HUDEP-2 (cell line): ENCODE measurements at regions not wholly inside any gene's neighbourhood (a gene's known extent, or its start where the extent isn't known, plus 50 kb on each side); places are given as distances from the start of the nearest gene placed in this dataset.

Experiments used
- DNase-seq, 76 experiments: peaks; one replicate each; lab custom pipeline; 2025; ENCODE audit not compliant: unreplicated experiment in 76 of 76; lab: John Stamatoyannopoulos, UW

DNA sequence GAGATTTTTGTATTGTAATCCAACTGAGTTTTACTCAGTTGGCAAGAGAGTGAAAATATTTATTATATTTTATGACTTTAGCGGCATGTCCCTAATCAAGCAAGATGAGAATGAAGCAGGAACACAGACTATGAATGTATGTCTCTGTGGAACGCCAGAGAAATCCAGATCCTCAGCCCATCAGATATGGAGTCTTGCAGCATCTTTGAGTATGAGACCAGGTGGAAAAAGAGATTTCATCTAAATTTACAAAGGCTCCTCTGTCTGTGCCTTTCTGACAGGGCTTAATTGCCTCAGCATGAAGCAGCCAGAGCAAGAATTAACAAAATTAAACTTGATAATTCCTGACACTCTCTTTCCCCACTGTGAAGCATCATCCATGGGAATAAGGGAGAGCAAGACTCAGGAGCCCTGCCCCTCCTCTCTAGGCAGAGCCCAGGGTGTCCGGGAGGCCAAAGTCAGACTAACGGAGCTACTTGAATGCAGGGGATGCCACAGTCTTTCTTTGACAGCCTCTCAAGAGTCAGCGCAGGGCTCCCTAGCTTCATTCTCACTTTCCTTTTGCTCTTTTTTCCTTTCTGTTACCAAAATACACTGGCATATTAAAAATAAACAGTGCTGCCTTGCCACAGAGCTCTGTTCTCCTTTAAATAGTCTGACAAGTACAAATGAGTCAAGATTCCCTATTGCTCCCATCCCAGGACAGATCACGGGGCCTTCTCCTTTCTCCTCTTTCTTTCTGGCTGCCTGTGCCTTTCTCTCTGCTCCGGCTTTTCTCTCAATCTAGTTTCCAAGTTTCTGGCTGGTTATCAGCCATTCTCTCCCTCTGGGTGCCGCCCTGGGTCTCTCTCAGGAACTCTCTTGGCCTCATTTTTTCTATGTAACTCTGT is 132.2 kb upstream of the INHBA start:
- DNase-seq = no peak

DNA sequence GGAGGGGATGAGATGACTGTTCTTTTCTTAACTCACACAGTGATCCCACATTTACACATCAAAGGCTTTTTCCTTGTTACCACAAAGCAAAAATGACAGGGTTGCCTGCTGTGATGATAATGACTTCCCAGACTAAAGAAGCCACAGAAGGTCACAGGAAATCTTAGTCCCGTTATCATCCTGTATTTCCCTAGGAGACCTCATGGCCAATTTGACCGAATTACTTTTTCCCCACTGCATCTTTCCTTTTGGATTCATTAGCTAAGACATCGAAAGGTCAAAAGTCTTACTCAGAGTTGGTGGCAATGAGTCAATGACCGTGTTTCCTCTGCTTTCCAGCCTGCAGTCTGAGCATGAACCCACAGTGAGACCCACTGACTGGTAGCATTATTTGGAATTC is 130.1 kb upstream of the INHBA start:
- no peak for DNase-seq

DNA sequence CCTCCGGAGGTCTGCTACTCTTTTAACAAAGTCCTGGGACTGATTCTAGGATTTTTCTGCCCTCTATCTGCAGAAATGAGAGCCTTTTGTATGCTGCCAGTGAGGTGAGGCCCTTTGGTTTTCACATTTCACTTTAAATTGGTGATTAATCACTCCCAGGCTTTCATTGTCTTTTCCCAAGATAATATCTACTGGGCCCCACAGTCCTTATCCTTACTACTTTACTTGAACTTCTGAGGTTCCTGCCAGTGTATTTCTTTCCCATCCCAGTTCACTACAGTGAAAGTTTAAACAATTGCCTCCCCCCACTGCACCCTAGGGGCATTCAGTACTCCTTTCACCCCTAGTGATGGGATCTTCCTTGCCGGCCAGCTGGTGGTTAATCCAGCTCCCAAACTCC is 127.4 kb upstream of the INHBA start:
- no peak for DNase-seq

DNA sequence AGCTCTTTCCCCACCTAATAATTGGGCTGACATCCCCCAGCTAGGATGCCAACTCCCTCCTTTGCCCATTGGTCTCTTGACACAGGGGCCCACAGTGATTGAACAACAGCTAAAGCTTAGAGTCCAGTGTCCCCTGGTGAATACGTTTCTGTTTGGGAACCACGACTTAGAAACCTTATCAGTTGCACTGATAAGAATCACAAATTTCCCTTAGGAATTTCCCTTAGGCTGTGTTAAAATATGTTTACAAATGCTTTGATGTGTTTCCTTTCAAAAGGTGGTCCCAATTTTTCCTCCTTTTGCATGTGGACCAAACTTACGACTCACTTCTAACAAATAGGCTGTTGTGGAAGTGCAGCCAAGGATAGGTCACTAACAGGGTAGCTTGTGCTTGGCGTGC is 126.0 kb upstream of the INHBA start:
- DNase-seq = no peak

DNA sequence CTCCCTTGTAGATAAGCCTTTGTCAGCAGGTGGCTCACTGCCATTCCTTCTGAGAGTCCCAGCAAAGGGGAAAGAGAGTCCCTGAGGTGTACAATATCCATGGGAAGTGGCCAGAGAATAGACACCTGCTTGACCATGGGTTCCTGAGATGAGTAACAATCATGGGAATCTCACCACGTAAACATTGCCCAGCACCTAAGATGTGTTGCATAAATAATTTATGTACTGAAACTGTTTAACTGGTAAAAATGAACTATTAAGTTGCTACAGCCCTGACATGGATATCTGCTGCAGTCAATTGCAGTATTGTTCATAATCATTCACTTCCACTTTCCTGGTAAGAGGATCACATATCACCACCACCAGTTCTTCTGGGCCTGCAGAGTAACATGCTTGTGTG is 123.8 kb upstream of the INHBA start:
- no peak for DNase-seq

DNA sequence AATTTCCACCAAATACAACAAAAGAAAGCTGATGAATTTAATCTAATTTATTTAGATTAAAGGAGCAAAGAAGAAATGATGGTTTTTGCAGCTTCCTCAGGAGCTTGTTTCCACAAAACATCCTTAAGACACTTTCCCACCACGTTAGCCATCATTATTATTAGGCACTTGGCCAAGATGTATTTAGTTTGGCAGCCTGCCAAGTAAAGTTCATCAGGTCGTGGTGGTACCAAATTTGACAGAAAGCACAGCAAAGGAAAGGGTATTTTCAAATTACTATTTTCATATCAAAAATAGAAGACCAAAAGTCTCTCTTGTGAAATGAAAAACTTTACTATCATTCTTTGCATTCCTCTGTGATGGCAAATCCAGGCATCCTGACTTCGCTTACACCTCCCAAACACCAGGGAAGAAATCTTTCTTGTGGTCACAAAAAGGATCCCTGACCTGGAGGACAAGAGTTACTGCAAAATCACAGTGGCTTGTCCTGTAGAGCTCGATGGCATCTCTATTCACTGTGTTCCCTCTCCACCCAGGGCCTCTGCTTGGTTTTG is 123.1 kb upstream of the INHBA start:
- no peak for DNase-seq

DNA sequence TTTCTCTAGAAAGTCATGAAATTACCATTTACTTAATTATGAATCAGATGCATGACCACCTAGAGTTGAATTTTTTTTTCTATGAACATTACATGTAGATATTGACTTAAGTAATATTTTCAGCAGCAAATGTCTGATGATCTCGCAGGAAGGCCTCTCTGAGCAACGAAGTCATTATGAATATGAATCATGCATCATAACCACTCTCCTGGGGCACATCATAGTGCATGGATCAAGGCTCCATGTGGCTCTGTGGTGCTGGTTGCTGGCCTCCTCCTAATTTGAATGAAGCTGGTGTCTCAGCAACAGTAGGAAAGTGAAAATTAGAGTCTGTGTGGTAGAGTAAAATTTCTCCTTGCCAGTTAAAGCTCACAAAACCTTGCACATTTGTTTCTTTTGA is 121.4 kb upstream of the INHBA start:
- DNase-seq = no peak

DNA sequence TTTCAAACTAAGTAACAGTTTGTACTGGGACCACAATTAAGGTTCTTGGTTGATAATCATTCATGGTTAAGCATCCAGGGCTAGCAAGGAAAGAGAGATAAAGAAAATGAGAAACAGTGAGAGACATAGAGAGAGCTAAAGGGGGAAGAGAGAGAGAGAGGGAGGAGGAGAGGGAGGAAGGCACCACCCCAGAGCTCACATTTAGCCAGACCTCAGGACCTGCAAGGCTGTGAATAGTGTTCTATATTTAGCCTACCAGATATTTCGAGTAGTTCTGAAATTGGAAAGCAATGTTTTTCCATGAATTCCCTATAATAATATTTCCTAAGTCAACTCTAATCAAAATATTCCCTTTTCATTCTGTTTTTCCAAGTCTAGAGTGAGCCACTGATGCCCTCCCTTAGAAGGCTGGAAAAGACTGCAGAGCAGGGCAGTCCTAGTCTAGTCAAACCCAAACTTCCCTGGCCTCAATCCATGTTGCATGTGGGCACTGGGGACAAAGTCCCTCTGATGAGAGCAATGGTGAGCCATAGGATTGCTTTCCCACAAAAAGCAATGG is 119.4 kb upstream of the INHBA start:
- no peak for DNase-seq

DNA sequence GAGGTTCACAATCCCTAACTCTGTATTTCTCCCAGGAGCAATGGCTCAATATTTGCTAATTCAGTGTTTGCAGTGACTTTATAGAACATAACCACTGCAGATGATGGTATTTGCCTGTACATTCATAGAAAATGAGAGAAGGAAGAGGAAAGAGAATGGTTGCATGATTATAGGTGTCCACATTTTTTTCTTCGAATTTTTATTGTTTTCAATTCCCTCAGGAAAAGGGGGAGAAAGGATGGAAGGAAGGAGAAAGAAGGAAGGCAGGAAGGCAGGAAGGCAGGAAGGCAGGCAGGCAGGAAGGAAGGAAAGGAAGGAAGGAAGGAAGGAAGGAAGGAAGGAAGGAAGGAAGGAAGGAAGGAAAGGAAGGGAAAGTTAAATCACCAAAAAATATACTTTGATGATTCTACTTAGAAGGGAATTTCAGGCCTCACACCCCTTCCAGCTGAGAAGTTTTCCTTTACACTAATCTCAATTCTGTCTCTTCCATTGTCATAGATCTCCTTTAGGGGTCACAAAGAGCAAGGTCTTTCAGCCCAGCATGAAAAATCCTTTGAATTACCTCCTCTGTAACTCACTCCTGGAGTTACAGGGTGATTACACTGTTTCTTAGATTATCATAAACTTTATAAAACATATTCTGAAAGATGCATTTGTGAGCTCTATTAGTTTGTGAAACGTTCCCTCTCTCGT is 118.8 kb upstream of the INHBA start:
- no peak for DNase-seq

DNA sequence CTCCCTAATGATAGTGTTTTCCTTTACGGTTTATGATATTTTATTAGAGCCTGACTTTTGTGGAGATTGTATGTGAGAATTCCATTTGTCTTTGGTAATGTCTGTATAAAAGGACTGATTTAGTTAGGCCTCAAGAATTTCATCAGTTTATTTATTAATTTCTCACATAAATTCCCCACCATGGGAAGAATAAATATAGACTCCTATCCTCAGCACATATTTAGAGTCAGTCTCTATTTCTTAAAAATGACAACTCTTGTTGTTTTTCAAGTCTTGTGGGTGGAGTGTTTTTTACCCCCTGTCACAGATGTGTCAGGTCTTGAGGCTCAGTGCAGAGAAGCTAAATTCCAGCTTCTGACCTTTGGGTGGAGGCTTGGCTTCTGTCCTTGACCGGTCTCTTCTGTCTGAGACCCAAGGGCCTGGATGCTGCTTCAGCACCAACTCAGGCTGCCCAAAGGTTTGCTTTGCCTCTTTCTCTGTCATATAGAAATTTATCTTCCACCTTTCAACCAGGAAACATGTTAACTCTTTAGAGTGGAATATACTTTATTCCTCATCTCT is 117.3 kb upstream of the INHBA start:
- DNase-seq = no peak

DNA sequence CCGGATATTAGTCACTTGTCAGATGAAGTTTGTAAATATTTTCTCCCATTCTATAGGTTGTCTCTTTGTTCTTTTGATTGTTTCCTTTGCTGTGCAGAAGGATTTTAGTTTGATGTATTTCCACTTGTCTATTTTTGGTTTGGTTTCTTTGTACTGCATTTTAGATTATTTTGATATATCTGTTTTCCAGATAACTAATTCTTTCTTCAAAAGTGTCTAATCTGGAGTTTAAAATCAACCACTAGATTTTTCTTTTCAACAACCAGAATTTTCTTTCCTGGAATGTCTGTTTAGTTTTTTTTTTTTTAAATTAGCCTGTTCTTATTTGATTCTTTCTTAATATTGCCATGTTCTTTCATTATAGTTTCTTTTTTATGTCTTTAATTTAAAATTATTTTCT is 116.8 kb upstream of the INHBA start:
- no peak for DNase-seq

DNA sequence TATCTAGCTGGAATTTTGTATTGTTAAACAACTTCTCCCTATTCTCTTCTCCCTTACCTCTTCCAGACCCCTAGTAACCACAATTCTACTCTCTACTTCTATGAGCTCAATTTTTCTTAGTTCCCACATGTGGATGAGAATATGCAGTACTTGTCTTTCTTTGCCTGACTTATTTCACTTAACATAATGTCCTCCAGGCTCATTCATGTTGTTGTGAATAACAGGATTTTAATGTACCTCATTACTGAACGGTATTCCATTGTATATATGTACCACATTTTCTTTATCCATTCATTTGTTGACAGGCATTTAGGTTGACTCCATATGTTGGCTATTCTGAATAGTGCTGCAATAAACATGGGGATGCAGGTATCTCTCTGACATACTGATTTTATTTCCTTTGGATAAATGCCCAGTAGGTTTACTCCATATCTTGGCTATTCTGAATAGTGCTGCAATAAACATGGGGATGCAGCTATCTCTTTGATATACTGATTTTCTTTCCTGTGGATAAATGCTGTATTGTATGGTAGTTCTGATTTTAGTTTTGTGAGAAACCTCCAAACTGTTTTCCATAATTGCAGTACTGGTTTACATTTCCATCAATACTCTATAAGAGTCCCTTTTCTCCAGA is 116.0 kb upstream of the INHBA start:
- no peak for DNase-seq

DNA sequence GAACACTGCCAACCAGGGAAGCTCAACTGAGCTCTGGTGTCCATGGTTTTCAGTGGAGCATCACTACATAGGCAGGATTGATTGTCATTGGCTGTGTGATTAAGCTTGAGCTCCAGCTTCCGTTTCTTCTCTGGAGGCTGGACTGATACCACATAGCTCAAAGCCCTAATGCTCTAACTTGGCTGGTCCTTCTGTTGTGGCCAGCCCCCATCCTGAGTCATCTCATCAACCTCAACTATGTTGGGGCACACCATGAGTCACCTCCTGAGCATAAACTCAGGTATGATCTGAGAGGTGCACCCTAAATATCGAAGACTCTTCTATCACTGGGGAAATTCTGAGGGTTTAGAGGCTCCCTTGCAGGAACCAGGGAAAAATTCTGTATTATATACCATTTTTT is 114.5 kb upstream of the INHBA start:
- DNase-seq = no peak

DNA sequence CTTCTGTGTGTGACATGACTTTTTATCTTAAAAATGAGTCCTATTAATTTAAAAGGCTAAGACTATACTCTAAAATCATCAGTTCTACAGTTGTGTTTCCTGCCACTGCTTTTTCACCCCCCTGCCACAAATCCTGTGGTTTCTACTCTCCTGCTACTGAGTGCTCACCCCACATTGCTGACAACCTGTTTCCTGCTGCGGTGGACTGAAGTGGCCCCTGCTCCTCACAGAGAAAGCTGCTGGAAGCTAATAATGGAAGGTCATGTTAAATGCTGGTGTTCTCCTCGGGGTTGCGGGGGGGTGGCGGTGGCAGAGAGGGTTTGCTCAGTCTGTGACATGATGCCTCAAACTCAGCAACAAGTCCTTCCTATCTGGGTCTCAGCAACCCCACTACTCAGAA is 113.2 kb upstream of the INHBA start:
- DNase-seq = no peak

DNA sequence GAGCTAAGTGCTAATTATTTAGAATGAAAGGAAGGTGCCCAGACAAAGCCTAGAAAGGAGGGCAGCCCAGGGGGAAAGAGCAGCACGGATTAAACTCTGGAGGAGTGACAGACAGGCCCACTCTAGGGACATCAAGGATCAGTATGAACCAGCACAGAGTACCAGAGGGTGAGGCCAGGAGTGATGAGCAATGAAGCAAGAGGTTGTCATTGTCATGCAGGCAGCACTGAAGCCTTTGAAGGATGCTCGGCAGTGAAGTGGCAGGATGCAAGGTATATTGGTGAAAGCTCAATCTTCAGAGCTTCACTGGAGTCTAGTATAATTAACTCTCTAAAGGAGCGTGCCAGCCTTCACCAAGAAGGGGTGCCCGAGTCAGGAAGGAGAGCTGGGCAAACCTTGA is 112.0 kb upstream of the INHBA start:
- DNase-seq = no peak

DNA sequence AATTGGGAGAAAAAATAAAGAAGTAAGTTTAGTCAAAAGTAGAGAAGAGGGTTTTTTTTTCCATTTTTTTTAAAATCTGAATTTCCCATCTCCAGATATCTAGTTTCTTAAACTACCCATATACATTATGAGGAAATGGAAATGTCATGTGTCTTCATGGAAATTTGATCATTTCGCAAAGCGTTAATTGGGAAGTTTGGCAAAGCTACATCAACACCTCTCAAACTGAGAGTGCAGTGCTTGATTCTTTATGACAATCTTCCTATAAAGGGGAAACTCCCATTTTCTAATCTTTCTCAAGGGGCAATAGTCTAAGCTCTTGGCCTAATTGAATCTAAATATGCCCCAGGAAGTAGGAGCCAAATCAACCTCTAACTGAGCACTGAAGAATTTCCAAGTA is 110.4 kb upstream of the INHBA start:
- DNase-seq = no peak

DNA sequence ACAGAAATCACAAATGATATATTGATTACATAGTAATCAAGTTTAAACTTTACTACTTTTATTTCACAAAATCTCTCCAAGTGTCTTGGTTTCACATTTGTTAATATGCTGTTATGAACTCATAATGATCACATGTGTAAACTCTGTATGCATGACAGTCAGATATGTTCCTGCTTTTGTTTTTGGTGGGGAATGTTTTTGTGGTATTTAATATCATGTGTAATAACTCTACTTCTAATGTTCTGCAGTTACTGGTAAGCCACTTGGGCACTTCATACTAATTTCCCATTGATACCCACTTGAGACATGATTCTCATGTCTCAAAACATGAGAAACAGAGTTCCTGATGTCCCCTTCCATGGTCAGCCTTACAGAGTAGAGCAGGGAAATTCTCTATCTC is 109.1 kb upstream of the INHBA start:
- DNase-seq = no peak

DNA sequence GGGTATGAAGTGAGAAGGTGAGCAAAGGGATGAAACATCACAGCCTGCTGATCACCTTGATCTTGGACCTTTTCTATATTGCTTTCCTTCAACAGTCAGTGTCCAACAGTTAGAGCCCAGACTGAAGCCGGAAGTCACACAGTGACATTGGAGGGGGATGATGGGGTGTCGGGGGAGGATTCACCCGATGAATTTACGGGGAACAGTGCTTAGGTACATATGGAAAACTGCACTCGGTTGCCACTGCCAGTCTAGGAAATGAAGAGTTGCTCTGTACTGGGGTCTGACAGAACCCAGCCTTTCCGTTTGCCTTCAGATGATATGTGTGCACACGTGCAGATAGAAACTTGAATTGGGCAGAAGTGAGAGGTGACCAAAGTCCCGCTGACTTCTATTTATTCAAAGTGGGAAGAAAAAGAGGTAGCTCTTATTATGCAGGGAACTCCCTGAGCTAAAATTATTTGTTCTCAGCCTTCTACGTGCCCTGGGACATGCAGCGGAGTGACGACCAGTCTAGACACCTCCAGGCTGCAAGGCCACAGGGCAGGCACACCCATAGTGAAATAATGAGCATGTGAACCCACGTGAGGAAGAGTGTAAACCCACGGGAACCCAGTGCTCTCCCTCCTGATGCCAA is 107.2 kb upstream of the INHBA start:
- DNase-seq = no peak

DNA sequence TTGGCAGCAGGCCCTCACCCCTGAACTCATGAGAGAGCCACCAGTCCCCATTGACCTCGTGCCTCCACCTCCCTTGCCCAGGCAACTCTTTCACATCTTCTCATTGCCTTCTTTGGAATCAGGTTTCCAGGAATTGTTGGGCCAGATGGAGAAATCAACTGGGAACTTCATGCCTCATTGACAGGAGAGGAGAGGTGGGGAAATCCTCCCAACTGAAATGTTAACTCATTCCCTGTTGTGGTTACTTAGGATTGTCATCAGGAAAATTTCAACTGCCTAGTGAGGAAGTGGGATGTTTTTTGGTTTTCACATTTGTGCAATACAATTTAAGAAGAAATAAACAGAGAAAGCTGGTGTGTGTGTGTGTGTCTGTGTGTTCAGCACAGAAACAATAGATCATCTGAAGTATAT is 106.6 kb upstream of the INHBA start:
- no peak for DNase-seq

DNA sequence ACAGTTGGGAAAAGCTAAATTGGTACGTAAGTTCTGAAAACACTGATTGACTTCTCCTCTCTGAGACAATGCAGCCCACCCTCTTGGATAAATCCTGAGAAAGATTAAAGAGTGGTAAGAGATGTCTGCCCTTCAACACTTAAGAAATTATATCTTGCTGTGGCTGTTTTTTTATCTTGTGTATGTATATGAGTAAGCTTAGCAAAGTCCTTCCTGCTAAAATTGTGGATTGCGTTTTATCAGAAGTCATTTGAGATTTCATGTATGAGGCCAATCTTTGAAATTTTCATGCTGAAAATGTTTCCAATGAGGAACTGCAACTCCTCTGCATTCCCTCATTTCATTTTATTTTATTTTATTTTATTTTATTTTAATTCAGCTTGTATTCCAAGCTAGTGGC is 106.2 kb upstream of the INHBA start:
- no peak for DNase-seq
